ENCODE measurements at regions not wholly inside any gene's neighbourhood (a gene's known extent, or its start where the extent isn't known, plus 50 kb on each side); places are given as distances from the start of the nearest gene placed in this dataset.

- TF ChIP-seq CTCF (IDR thresholded peaks at IDR 0.05) (no peak), POLR2A (IDR thresholded peaks at IDR 0.05) (no peak)
- DNase-seq (ENCODE audit: low spot score in 2 of 2): no peak
- intact Hi-C loops (cut with DNase I; ENCODE audit: low total_unique reads): no loop called here
- WGBS, 2 donors: 80 to 84% methylated on average over 3 of the region's 3 CpGs
- H3K4me3 ChIP-seq (ENCODE audit: low read depth, poor library complexity, severe bottlenecking): no peak overlapping the region
Observed at GRCh38 chr15:47650564-47650963, 66.7 kb upstream of the SEMA6D start.

- no peak for TF ChIP-seq POLR2A (IDR thresholded peaks at IDR 0.05)
- TF ChIP-seq CTCF (IDR thresholded peaks at IDR 0.05): no peak
- WGBS, 2 donors: 63 to 64% methylated on average over 7 of the region's 7 CpGs
- H3K4me3 ChIP-seq (ENCODE audit: low read depth, poor library complexity, severe bottlenecking): no peak overlapping the region
- no peak for DNase-seq (ENCODE audit: low spot score in 2 of 2)
- intact Hi-C loops (cut with DNase I; ENCODE audit: low total_unique reads): no loop called here
Observed at GRCh38 chr15:47652328-47652727, 65.0 kb upstream of the SEMA6D start.

- 52 to 60% methylated on average over 2 of the region's 2 CpGs for WGBS, 2 donors
- intact Hi-C loops (cut with DNase I; ENCODE audit: low total_unique reads): no loop called here
- TF ChIP-seq POLR2A (IDR thresholded peaks at IDR 0.05) (no peak), CTCF (IDR thresholded peaks at IDR 0.05) (no peak)
- no peak for DNase-seq (ENCODE audit: low spot score in 2 of 2)
- H3K4me3 ChIP-seq (ENCODE audit: low read depth, poor library complexity, severe bottlenecking): no peak overlapping the region
Observed at GRCh38 chr15:47652844-47653243, 64.5 kb upstream of the SEMA6D start.

GRCh38 chr15:47661661-47662180 lies 55.6 kb upstream of the SEMA6D start:
- intact Hi-C loops (cut with DNase I; ENCODE audit: low total_unique reads): no loop called here
- no peak overlapping the region for H3K4me3 ChIP-seq (ENCODE audit: low read depth, poor library complexity, severe bottlenecking)
- no peak for DNase-seq (ENCODE audit: low spot score in 2 of 2)
- WGBS, 2 donors: 86 to 89% methylated on average over 5 of the region's 5 CpGs
- TF ChIP-seq POLR2A (IDR thresholded peaks at IDR 0.05): no peak
- no peak for TF ChIP-seq CTCF (IDR thresholded peaks at IDR 0.05)

- TF ChIP-seq POLR2A (IDR thresholded peaks at IDR 0.05) (no peak), CTCF (IDR thresholded peaks at IDR 0.05) (no peak)
- no peak for DNase-seq (ENCODE audit: low spot score in 2 of 2)
- H3K4me3 ChIP-seq (ENCODE audit: low read depth, poor library complexity, severe bottlenecking): no peak overlapping the region
- intact Hi-C loops (cut with DNase I; ENCODE audit: low total_unique reads): no loop called here
- 41 to 45% methylated on average over 2 of the region's 2 CpGs for WGBS, 2 donors
Observed at GRCh38 chr15:47663101-47663500, 54.2 kb upstream of the SEMA6D start.

All from lower leg skin (tissue), 4 donors.